NCI-H774 (cell line): ENCODE measurements at regions not wholly inside any gene's neighbourhood (a gene's known extent, or its start where the extent isn't known, plus 50 kb on each side); places are given as distances from the start of the nearest gene placed in this dataset.

Source experiments
- DNase-seq: peaks from one replicate; lab custom pipeline; 2025; lab: John Stamatoyannopoulos, UW

DNA sequence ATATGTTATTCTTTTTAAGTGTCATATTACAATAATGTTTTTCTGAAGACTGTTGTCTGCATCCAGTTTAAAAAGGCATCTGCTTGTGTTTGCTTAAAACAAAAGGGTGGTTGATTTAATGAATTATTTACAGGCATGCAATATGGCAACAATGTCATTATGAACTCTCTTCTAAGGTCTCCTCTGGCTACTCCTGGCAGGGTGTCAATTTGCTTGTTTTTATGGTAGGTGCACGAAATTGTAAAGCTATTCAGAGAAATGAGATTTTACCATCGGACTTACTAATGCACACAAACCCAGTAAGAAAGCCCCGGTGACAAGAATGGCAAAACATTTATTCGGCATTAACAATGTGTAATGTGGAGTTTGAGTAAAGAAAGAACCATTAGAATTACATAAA, 539.8 kb upstream of the ZNF608 start:
- no peak for DNase-seq

GRCh38 chr5:125289606-125290005, 543.2 kb upstream of the ZNF608 start:
- no peak for DNase-seq

DNA sequence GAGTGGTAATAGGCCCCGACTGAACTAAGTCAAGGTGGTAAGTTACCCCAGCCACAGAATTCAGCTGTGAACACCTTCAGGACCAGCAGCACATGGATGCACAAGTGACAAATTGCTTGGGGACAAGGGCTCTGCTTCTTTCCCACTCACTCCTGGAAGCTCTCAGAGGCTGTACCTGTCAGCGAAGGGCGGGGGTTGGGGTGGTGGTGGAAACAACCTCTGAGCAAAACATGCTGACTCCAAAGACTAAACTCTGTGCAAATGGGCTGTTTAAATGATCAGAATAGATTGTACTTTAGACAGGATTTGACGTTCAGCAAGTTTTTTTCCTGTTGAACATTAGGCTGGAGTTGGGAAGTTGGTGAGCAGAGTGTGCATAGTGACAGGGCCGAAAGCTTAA, 544.5 kb upstream of the ZNF608 start:
- no peak for DNase-seq

GRCh38 chr5:125291447-125291846, 545.0 kb upstream of the ZNF608 start:
- no peak for DNase-seq

DNA sequence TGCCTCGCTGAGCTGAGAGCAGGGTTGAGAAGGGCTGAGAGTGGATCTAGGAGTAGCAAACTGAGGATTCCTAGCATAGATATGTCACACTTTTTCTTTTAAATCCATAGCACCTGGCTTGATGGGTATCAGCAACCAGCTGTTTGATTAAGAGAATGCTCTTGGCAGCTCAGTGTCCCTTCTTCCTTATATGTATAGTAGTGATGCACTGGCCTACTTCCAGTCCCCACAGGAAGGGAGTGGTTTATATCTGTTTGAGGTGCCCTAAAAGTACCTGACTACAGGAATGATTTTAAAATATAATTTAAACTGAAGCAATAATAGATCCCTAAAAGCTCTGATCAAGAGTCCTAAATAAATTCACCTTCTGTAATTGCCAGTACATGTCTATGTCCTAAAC, 546.8 kb upstream of the ZNF608 start:
- DNase-seq = no peak

GRCh38 chr5:125293726-125294125, 547.3 kb upstream of the ZNF608 start:
- DNase-seq = no peak

DNA sequence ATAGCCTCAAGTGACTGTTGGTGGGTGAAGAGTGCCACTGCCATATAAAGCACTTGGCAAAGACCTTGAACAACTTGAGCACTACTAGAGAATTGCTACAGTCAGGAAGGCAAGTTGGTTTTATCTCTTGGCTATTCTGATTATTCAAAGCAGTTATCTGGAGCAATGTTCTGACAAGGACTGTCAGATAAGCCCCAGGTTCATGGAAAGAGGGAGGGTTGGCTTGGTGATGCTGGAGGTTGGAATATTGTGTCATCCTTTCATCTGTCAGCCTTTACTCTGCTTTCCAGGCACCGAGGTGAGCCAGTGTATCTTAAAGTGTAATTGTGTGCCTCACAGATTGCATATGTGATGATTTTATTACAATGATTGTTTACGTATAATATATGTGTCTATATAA, 548.4 kb upstream of the ZNF608 start:
- no peak for DNase-seq

DNA sequence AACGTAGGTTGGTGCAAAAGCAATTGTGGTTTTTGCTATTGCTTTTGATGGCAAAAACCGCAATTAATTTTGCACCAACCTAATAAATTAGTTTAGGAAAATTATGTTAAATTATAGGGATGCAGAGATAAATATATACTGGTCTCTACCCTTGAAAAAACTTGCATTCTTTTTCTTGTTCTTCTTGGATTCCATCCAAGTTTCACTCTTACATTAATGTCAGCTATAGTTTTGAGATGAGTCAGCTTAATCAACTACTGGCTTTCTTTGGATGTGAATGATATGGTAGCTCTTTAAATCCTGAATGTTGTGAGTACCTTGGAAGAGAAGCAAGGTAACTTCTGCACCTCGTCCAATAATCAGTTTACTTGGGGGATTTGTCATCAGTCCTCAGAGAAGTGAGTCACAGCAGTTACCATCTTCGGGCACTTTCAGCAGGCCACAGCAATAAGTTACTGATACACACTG, 549.0 kb upstream of the ZNF608 start:
- no peak for DNase-seq

GRCh38 chr5:125298258-125298657, 551.8 kb upstream of the ZNF608 start:
- DNase-seq = no peak

- DNase-seq = no peak
These were observed 552.4 kb upstream of the ZNF608 start for GRCh38 chr5:125298746-125299379.

GRCh38 chr5:125301711-125302110, 555.3 kb upstream of the ZNF608 start:
- no peak for DNase-seq

DNA sequence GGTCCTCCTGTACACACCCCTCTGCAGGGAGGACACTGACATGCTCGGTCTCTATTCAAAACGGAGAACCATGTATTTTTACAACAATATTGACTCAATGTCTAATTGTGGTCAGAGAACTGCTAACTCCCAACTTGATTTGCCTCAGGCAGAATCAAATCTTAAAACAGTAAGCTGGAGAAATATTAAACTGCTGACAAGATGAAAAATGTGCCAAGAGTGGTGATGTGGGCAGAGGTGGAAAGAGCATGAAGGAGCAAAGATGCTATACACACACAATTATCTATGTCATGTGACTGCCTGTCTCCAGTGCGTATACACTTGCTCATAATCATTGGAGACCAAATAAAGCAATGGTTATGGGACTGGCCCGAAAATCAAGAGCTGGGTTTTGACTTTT, 556.1 kb upstream of the ZNF608 start:
- DNase-seq = no peak

GRCh38 chr5:125306741-125307140, 560.3 kb upstream of the ZNF608 start:
- no peak for DNase-seq

DNA sequence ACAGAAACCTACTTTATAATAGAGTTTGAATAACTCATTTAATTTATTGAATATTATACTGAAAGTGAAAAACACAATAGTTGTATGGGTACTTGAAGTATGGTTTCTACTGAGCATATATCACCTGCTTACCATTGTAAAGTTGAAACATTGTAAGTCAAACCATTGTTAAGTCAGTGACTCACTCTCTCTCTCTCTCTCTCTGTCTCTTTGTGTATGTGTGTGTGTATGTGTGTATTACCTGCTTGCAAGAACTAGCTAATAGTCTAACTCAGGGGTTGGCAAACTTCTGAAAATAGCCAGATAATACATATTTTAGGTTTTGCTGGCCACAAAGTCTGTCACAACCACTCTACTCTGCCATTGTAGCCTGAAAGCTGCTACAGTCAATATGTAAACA, 564.3 kb upstream of the ZNF608 start:
- no peak for DNase-seq

GRCh38 chr5:125311743-125312142, 565.3 kb upstream of the ZNF608 start:
- DNase-seq = no peak

DNA sequence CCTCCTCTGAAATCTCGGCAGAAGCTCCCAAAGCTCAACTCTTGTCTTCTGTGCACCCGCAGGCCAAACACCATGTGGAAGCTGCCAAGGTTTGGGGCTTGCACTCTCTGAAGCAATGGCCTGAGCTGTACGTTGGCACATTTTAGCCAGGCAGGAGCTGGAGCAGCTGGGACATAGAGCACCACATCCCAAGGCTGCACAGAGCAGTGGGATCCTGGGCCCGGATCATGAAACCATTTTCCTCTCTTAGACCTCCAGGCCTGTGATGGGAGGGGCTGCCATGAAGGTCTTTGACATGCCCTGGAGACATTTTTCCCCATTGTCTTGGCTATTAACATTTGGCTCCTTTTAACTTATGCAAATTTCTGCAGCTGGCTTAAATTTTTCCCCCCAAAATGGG, 567.1 kb upstream of the ZNF608 start:
- DNase-seq = no peak

- DNase-seq = no peak
These were observed 568.9 kb upstream of the ZNF608 start for GRCh38 chr5:125315306-125315705.

GRCh38 chr5:125316391-125316790, 570.0 kb upstream of the ZNF608 start:
- no peak for DNase-seq

DNA sequence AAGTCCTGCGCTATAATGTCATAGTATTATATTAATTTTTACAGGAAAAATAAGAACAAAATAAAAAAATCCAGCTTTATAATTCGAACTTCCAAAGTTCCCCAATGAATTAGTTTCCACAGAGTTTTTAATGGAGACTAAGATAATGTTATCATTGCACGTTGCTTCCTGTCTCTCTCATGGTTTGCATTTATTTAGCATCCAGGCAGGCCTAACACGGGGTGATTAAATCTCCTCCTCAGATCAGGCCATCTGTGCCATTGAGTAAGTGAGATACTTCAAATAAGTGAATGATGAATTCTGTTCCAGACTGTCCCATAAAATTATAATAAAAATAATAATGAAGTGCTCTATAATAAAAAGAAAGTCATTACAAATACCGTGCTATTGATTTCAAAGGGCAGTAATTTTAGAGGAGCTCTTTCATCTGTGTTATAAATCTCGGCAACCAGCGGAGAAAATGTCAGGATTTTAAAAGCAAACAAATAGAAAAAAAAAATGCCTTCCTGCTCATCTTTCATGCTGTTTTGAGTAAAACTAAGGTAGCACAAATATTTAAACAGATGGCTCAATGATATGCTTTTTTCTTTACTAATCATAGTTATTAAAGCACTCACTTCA, 570.6 kb upstream of the ZNF608 start:
- DNase-seq = peak; percentile 58

DNA sequence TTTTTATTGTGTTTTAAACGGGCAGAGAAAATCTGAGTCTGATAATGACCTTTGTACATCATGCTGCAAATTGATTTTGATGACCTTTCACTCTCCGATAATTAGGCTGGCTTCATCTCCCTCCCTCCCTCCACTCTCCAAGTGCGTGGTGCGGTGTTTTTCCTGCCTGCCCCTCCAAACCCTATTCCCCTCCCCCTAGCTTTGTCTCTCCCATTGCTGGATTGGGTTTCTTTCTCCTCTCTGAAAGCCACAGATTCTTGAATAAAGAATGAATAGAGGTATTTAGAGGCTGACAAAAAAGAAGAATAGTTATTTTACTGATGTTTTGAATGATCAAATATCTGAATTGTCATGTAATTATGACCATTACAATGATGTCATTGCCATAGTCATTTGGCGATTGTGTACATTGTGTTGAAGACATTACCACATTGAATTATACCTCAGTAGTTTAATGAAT, 571.1 kb upstream of the ZNF608 start:
- peak; percentile 58 for DNase-seq

DNA sequence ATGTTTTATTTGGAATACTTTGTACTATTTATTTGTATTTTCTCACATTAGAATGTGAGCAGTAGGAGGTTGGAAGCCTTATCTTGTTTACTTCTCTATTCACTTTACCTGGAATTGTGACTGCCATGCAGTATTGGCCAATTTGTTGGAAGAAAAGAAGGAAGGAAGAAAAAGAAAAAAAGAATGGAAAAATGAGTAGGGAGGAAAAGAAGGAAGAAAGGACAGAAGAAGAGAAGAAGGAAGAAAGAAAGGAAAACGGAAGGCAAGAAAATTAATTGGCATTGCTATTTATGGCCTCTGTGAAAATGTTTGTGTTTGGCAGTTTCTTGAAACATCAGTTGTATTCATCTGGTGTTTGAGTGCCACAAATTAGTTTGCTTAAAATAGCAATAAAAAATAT, 575.2 kb upstream of the ZNF608 start:
- DNase-seq = no peak

GRCh38 chr5:125323613-125324012, 577.2 kb upstream of the ZNF608 start:
- no peak for DNase-seq

GRCh38 chr5:125325488-125326149, 579.2 kb upstream of the ZNF608 start:
- DNase-seq = no peak

DNA sequence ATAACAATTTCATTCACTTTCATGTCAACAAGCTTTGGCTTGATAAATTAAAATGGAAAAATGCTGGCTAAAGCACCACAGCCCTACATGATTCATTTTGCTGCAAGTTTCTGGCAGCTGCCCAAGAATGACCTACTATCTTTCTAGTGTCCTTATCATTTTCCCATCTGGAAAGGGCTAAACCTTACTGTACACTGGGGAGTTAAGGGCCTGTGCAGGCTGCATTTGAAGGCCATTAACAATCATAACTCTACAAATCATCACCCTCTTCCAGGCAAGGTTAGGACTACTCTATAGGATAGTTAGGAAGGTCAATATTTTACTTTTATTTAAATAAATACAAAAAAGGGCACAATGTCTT, 579.7 kb upstream of the ZNF608 start:
- DNase-seq = peak; percentile 63
